ENCODE measurements at regions not wholly inside any gene's neighbourhood (a gene's known extent, or its start where the extent isn't known, plus 50 kb on each side); places are given as distances from the start of the nearest gene placed in this dataset.

DNA sequence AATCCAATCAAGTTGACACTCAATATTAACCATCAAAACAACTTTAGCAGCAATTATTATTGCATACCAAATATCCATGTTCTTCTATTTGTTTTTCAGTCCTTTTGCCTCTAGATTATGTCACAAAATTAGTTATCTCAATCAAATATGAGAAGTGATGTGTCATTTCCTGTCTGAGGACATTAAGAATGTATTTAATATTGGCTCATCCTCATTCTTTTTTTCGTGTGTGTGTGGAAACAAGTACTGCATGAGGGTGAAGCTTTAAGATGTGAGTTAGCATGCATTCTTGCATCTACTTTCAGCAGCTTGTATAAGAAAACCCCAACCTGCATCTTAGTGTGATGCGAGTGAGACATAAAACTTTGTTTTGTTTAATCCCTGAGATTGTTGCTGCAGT lies 301.4 kb downstream of the GRIA2 start:
- TF ChIP-seq, protein P1, sequence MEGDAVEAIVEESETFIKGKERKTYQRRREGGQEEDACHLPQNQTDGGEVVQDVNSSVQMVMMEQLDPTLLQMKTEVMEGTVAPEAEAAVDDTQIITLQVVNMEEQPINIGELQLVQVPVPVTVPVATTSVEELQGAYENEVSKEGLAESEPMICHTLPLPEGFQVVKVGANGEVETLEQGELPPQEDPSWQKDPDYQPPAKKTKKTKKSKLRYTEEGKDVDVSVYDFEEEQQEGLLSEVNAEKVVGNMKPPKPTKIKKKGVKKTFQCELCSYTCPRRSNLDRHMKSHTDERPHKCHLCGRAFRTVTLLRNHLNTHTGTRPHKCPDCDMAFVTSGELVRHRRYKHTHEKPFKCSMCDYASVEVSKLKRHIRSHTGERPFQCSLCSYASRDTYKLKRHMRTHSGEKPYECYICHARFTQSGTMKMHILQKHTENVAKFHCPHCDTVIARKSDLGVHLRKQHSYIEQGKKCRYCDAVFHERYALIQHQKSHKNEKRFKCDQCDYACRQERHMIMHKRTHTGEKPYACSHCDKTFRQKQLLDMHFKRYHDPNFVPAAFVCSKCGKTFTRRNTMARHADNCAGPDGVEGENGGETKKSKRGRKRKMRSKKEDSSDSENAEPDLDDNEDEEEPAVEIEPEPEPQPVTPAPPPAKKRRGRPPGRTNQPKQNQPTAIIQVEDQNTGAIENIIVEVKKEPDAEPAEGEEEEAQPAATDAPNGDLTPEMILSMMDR (IDR thresholded peaks at IDR 0.05; ENCODE audit: low read depth, low read length), result no peak
- DNase-seq (ENCODE audit: low read depth, low spot score), result no peak
- no peak overlapping the region for H3K4me3 ChIP-seq (ENCODE audit: low read depth, low read length)
- in situ Hi-C loops (cut with HindIII; ENCODE audit: low sequenced_read_pairs), result no loop called here

DNA sequence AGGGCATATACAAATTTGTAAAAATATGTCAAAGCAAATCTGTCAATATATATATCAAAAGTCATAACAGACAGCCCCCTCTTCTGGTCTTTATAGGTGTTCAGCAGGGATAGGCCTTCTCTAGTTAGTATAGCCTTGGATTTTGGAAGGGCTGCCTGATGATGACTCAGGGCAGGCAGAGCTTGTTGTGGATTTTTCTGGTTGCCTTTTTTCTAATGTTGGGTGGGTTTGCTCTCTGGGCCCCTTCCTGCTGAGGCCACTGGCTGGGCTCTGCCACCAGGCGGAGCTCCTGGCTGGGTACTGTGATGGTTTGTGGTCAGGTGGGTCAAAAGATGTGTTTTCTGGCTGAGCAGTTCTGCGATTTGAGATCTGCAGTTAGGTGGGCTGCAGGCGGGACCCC lies 294.2 kb downstream of the GRIA2 start:
- no peak overlapping the region for H3K4me3 ChIP-seq (ENCODE audit: low read depth, low read length)
- no peak for DNase-seq (ENCODE audit: low read depth, low spot score)
- in situ Hi-C loops (cut with HindIII; ENCODE audit: low sequenced_read_pairs), result no loop called here
- TF ChIP-seq, protein P1 (IDR thresholded peaks at IDR 0.05; ENCODE audit: low read depth, low read length), result peak; percentile 12

GRCh38 chr4:157509341-157509740 lies 288.8 kb downstream of the GRIA2 start:
- TF ChIP-seq, protein P1 (IDR thresholded peaks at IDR 0.05; ENCODE audit: low read depth, low read length), result no peak
- in situ Hi-C loops (cut with HindIII; ENCODE audit: low sequenced_read_pairs), result no loop called here
- no peak for DNase-seq (ENCODE audit: low read depth, low spot score)
- no peak overlapping the region for H3K4me3 ChIP-seq (ENCODE audit: low read depth, low read length)

DNA sequence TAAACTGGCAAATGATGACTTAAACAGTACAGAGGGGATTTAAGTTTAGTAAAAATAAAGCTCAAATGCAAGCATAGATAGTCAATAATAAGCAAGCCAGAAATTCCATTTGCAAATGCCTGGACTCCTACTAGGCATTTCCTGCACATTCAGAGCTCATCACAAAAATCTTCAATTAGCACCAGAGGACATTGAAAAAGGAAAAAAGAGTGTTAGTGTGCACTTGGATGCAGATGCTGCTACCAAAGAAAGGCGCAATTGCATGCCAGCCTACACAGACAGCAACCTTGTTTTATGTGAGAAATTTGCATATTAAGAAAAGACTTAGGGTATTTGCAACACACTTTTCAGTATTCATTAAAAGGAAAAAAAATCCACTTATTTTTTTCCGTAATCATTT lies 282.1 kb downstream of the GRIA2 start:
- TF ChIP-seq, protein P1 (IDR thresholded peaks at IDR 0.05; ENCODE audit: low read depth, low read length), result no peak
- no peak for DNase-seq (ENCODE audit: low read depth, low spot score)
- H3K4me3 ChIP-seq (ENCODE audit: low read depth, low read length), result no peak overlapping the region
- in situ Hi-C loops (cut with HindIII; ENCODE audit: low sequenced_read_pairs), result no loop called here

DNA sequence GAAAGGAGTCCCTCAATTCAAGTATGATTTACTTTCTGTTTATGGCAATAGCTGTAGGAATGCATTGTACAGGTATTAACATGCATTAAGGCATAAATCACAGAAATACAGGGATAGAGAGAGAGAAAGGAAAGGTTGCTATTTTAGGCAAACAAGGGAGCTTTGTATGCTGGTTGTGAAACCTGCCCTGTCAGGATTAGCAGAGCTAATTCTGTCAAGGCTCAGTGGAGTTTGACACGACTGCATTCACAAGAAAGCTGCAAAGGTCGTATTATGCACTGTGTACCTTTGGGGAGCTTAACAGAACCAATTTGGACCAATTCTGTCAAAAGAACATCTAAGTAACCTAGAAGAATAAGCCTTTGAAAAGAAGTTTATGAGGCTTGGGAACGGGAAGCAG lies 239.3 kb downstream of the GRIA2 start:
- in situ Hi-C loops (cut with HindIII; ENCODE audit: low sequenced_read_pairs), result no loop called here
- no peak for DNase-seq (ENCODE audit: low read depth, low spot score)

DNA sequence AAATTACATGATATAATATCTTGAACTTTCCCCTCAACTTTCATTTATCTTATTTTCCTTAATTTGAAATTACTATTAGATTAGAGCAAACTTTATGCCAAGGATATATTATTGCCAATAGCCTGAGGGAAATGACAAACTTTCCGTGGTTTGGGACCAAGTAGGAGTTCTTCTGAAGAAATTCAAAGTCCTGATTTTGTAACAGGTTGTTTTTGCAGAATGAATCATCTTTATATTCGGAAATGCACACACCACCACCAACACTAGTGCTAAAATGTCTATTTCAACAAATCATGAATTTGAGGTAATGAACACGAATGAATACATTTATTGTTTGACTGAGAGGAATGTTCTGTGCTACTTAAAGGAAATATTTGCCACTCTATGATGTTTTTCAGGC lies 226.7 kb downstream of the GRIA2 start:
- TF ChIP-seq, protein P1 (IDR thresholded peaks at IDR 0.05; ENCODE audit: low read depth, low read length), result no peak
- no peak overlapping the region for H3K4me3 ChIP-seq (ENCODE audit: low read depth, low read length)
- in situ Hi-C loops (cut with HindIII; ENCODE audit: low sequenced_read_pairs), result no loop called here
- DNase-seq (ENCODE audit: low read depth, low spot score), result no peak

More for the DNA sequence above, 239.3 kb downstream of the GRIA2 start:
- H3K4me3 ChIP-seq (ENCODE audit: low read depth, low read length), result no peak overlapping the region
- TF ChIP-seq, protein P1 (IDR thresholded peaks at IDR 0.05; ENCODE audit: low read depth, low read length), result no peak

DNA sequence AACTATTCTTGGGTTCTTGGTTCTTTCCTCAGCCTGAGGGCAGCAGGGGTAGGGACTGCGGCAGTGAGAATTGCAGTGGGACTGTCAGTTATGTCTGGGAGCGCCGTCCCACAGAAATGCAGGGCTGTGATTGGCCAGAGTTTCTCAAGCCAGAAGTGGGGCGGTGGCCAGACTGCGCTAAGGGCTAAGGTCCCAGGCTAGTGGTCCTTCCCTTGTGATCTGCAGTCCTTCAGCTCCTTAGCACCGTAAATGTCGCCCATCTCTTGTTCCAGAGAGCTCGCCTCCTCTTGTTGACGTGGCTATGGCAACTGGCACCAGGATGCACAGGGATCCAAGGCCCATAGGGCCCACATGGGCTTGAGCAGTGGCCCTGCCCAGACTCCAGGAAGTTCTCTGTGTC lies 223.5 kb downstream of the GRIA2 start:
- no peak for DNase-seq (ENCODE audit: low read depth, low spot score)
- TF ChIP-seq, protein P1 (IDR thresholded peaks at IDR 0.05; ENCODE audit: low read depth, low read length), result no peak
- in situ Hi-C loops (cut with HindIII; ENCODE audit: low sequenced_read_pairs), result no loop called here
- H3K4me3 ChIP-seq (ENCODE audit: low read depth, low read length), result no peak overlapping the region

Data from astrocyte of the spinal cord (primary cell).